ENCODE measurements at regions not wholly inside any gene's neighbourhood (a gene's known extent, or its start where the extent isn't known, plus 50 kb on each side); places are given as distances from the start of the nearest gene placed in this dataset.
A peak's percentile ranks its signal among the peaks of the same experiment; 100 is the strongest.

- DNase-seq (ENCODE audit: low spot score), result peak; percentile 31
Observed at GRCh38 chr5:160175438-160176218, 53.7 kb upstream of the FABP6 start.

- DNase-seq (ENCODE audit: low spot score), result peak; percentile 39
Observed at GRCh38 chr5:160174780-160175437, 54.4 kb upstream of the FABP6 start.

GRCh38 chr5:160174290-160174689 lies 55.0 kb upstream of the FABP6 start:
- no peak for DNase-seq (ENCODE audit: low spot score)

GRCh38 chr5:160171666-160172065 lies 52.4 kb upstream of the PWWP2A start:
- DNase-seq (ENCODE audit: low spot score), result no peak

- peak; percentile 78 for DNase-seq (ENCODE audit: low spot score)
Observed at GRCh38 chr5:160169326-160169725, 50.1 kb upstream of the PWWP2A start.
